HCT116 (cell line): ENCODE measurements at regions not wholly inside any gene's neighbourhood (a gene's known extent, or its start where the extent isn't known, plus 50 kb on each side); places are given as distances from the start of the nearest gene placed in this dataset.

ENCODE experiments used
- ATAC-seq: fragments of 200-7000 bp; cut with Tn5 transposase; 2 replicates; pipeline ENCODE4 v1.9.1; 2020; ENCODE audit warnings: mild to moderate bottlenecking, moderate library complexity
- BruUV-seq: library from RNA; stranded (reverse); fragments of 400-500 nt; replicated peaks from 2 replicates; lab custom pipeline; 2021; lab: Mats Ljungman, UMichigan
- CTCF ChIA-PET: fragments of 300-600 bp; sonication (Branson Sonifier 250); formaldehyde crosslinking; loops from one replicate; lab custom pipeline; 2021; ENCODE audit warnings: antibody characterized with exemption; lab: Charles Lee
- POLR2A ChIA-PET: fragments of 300-600, 350-600 bp; sonication (Branson Sonifier 250); formaldehyde crosslinking; loops from one replicate; lab custom pipeline; 2021; ENCODE audit warnings: antibody characterized with exemption; lab: Charles Lee
- RAD21 ChIA-PET, 2 experiments: fragments of 300-600 bp; sonication (Branson Sonifier 250); formaldehyde crosslinking; loops; one replicate each; lab custom pipeline; 2023; ENCODE audit warnings: low total read pairs in 2 of 2; ENCODE audit not compliant: uncharacterized antibody in 2 of 2, unreplicated experiment in 2 of 2, low non-redundant PET in 1 of 2; lab: Charles Lee
- DNase-seq: peaks from one replicate; pipeline ENCODE4 v3.0.0-alpha.2; 2010; ENCODE audit warnings: low read depth, low spot score
- H2AFZ ChIP-seq: fragments of 200-600 bp; shearing (Covaris generic), sonication (generic); 2 replicates; pipeline ENCODE4 v1.6.1; 2017; ENCODE audit warnings: low read depth, mixed run types, mixed read lengths, antibody characterized with exemption, low read length; ENCODE audit not compliant: poor library complexity, severe bottlenecking
- H3K27ac ChIP-seq: 2 replicates; pipeline ENCODE4 v1.5.1; 2012; ENCODE audit warnings: low read depth, low read length
- H3K27me3 ChIP-seq: fragments of 200-600 bp; sonication (generic); 2 replicates; pipeline ENCODE4 v1.6.1; 2016; ENCODE audit warnings: mixed run types, low read length, mixed read lengths; ENCODE audit not compliant: insufficient read depth
- H3K36me3 ChIP-seq, 2 experiments: fragments of 200-500 bp in 1 of 2; fragments of 200-600 bp in 1 of 2; sonication (Bioruptor generic) in 1 of 2; sonication (generic) in 1 of 2; 2 replicates each; pipeline versions ENCODE4 v1.5.1 to v1.6.1; 2014 to 2016; ENCODE audit warnings: low read length in 2 of 2, inconsistent platforms in 1 of 2, mixed read lengths in 1 of 2, mixed run types in 1 of 2; ENCODE audit not compliant: insufficient read depth in 2 of 2, control insufficient read depth in 1 of 2
- H3K4me1 ChIP-seq, 2 experiments: fragments of 200-600 bp in 1 of 2; sonication (generic) in 1 of 2; 2 replicates each; pipeline versions ENCODE4 v1.5.1 to v1.6.1; 2012 to 2017; ENCODE audit warnings: low read length in 2 of 2, inconsistent platforms in 1 of 2, mild to moderate bottlenecking in 1 of 2, mixed read lengths in 1 of 2, mixed run types in 1 of 2, moderate library complexity in 1 of 2; ENCODE audit not compliant: insufficient read depth in 2 of 2, control insufficient read depth in 1 of 2
- H3K4me2 ChIP-seq: fragments of 200-600 bp; sonication (generic); 2 replicates; pipeline ENCODE4 v1.6.1; 2017; ENCODE audit warnings: mixed run types, low read length, mixed read lengths
- H3K4me3 ChIP-seq, 2 experiments: fragments of 200-600 bp in 1 of 2; sonication (generic) in 1 of 2; replicated peaks in 1 of 2; 2 replicates each; pipeline ENCODE4 v1.5.1; 2011 to 2016; ENCODE audit warnings: low read length in 2 of 2, control low read depth in 1 of 2, low read depth in 1 of 2, mild to moderate bottlenecking in 1 of 2, mixed read lengths in 1 of 2, mixed run types in 1 of 2
- H3K79me2 ChIP-seq: fragments of 200-600 bp; sonication (generic); 2 replicates; pipeline ENCODE4 v1.6.1; 2017; ENCODE audit warnings: mild to moderate bottlenecking, mixed run types, low read length, moderate library complexity, mixed read lengths; ENCODE audit not compliant: insufficient read depth
- H3K9ac ChIP-seq: fragments of 200-600 bp; sonication (generic); 2 replicates; pipeline ENCODE4 v1.6.1; 2016; ENCODE audit warnings: low read length, mixed read lengths
- H3K9me2 ChIP-seq: fragments of 200-600 bp; sonication (generic), shearing (Covaris generic); 2 replicates; pipeline ENCODE4 v1.6.1; 2017; ENCODE audit warnings: mixed run types, mild to moderate bottlenecking, moderate library complexity; ENCODE audit not compliant: insufficient read depth
- H3K9me3 ChIP-seq, 2 experiments: fragments of 200-500 bp in 1 of 2; fragments of 200-600 bp in 1 of 2; sonication (Bioruptor generic) in 1 of 2; sonication (generic) in 1 of 2; 2 replicates each; pipeline ENCODE4 v1.6.1; 2014 to 2017; ENCODE audit warnings: low read length in 2 of 2, mixed read lengths in 2 of 2, inconsistent platforms in 1 of 2, low read depth in 1 of 2, mild to moderate bottlenecking in 1 of 2, mixed run types in 1 of 2, moderate library complexity in 1 of 2; ENCODE audit not compliant: control insufficient read depth in 1 of 2, insufficient read depth in 1 of 2
- H4K20me1 ChIP-seq: fragments of 200-600 bp; sonication (generic), shearing (Covaris generic); 2 replicates; pipeline ENCODE4 v1.6.1; 2017; ENCODE audit warnings: mixed run types, mild to moderate bottlenecking, moderate library complexity; ENCODE audit not compliant: insufficient read depth
- CBX3 ChIP-seq: IDR thresholded peaks from 2 replicates; pipeline ENCODE4 v1.6.1; 2012; ENCODE audit warnings: low read depth
- EGR1 ChIP-seq: IDR thresholded peaks from 2 replicates; pipeline ENCODE4 v1.6.1; 2012; ENCODE audit warnings: low read depth
- ELF1 ChIP-seq: IDR thresholded peaks from 2 replicates; pipeline ENCODE4 v1.6.1; 2012; ENCODE audit warnings: low read depth, borderline replicate concordance
- EZH2 ChIP-seq: fragments of 200-600 bp; sonication (generic); IDR thresholded peaks from 2 replicates; pipeline ENCODE4 v1.6.1; 2017; ENCODE audit warnings: antibody characterized with exemption, mixed run types
- EZH2phosphoT487 ChIP-seq: fragments of 200-600 bp; IDR thresholded peaks from 2 replicates; pipeline ENCODE4 v1.6.1; 2018; ENCODE audit warnings: antibody characterized with exemption, borderline replicate concordance
- FOSL1 ChIP-seq: IDR thresholded peaks from 2 replicates; pipeline ENCODE4 v1.6.1; 2012; ENCODE audit warnings: low read depth
- JUND ChIP-seq: IDR thresholded peaks from 2 replicates; pipeline ENCODE4 v1.6.1; 2012
- POLR2A ChIP-seq: IDR thresholded peaks from 2 replicates; pipeline ENCODE4 v1.7.0; 2011; ENCODE audit warnings: borderline replicate concordance; ENCODE audit not compliant: insufficient read depth, insufficient read length; ENCODE audit errors: extremely low read depth
- POLR2AphosphoS5 ChIP-seq: IDR thresholded peaks from 2 replicates; pipeline ENCODE4 v1.6.1; 2011; ENCODE audit warnings: mild to moderate bottlenecking, low read depth, low read length, moderate library complexity
- RAD21 ChIP-seq: IDR thresholded peaks from 2 replicates; pipeline ENCODE4 v1.6.1; 2012; ENCODE audit warnings: low read depth, mild to moderate bottlenecking
- SIN3A ChIP-seq: IDR thresholded peaks from 2 replicates; pipeline ENCODE4 v1.6.1; 2012; ENCODE audit warnings: low read depth
- TCF7L2 ChIP-seq: IDR thresholded peaks from 2 replicates; pipeline ENCODE4 v1.7.0; 2011; ENCODE audit warnings: borderline replicate concordance, inconsistent platforms; ENCODE audit not compliant: insufficient read depth, insufficient read length; ENCODE audit errors: extremely low read depth
- YY1 ChIP-seq: IDR thresholded peaks from 2 replicates; pipeline ENCODE4 v1.6.1; 2011; ENCODE audit warnings: low read length, low read depth, moderate library complexity, mild to moderate bottlenecking; ENCODE audit not compliant: insufficient replicate concordance; ENCODE audit errors: extremely low read depth
- ZFX ChIP-seq: fragments of 450-650 bp; IDR thresholded peaks from 2 replicates; pipeline ENCODE4 v1.6.1; 2017
- ZNF274 ChIP-seq: fragments of 200-500 bp; sonication (Bioruptor generic); IDR thresholded peaks from 2 replicates; pipeline ENCODE4 v1.6.1; 2014; ENCODE audit warnings: mild to moderate bottlenecking, low read depth, low read length, inconsistent platforms
- intact Hi-C: fragments of 100-400 bp; cut with micrococcal nuclease; formaldehyde crosslinking; loops from 2 replicates; pipeline ENCODE4 v1.10.0; 2022
- TF ChIP-seq, protein P1 (sequence below): IDR thresholded peaks from 2 replicates; pipeline ENCODE4 v1.6.1; 2012; ENCODE audit warnings: low read depth
- TF ChIP-seq, protein P2 (sequence below), 3 experiments: fragments of 200-600 bp in 1 of 3; sonication (generic) in 1 of 3; IDR thresholded peaks in 2 of 3; conservative IDR thresholded peaks in 1 of 3; 2 replicates each; pipeline ENCODE4 v1.5.1; 2012 to 2017; ENCODE audit warnings: low read depth in 2 of 3, low read length in 2 of 3, antibody characterized with exemption in 1 of 3, borderline replicate concordance in 1 of 3, control low read depth in 1 of 3, mild to moderate bottlenecking in 1 of 3, mixed read lengths in 1 of 3, mixed run types in 1 of 3, moderate library complexity in 1 of 3; ENCODE audit not compliant: insufficient read depth in 1 of 3
- TF ChIP-seq, protein P3 (sequence below): IDR thresholded peaks from 2 replicates; pipeline ENCODE4 v1.6.1; 2011; ENCODE audit warnings: mild to moderate bottlenecking, low read length, moderate library complexity; ENCODE audit not compliant: insufficient replicate concordance; ENCODE audit errors: extremely low read depth

DNA sequence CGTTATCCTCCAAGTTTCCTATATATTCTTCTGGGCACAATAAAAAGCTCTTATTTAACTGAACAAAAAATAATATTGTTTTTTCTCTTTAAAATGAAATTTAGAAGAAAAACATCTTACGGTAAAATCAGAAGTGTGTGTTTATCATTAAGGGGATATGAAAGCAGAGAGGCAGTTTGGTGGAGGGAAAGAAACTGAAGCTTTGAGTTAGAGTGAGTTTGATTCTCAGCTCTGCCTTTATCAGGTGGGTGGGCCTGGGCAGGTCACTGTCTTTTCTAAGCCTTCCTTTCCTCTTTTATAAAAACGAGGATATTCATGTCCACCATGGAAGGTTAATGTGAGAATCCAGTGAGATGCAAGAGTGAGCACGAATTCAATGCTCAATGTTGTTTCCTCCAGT lies 379.8 kb upstream of the CNR1 start (continued):
- TF ChIP-seq TCF7L2: no peak
- TF ChIP-seq RAD21: no peak
- TF ChIP-seq, all 23 proteins: peak for 0

DNA sequence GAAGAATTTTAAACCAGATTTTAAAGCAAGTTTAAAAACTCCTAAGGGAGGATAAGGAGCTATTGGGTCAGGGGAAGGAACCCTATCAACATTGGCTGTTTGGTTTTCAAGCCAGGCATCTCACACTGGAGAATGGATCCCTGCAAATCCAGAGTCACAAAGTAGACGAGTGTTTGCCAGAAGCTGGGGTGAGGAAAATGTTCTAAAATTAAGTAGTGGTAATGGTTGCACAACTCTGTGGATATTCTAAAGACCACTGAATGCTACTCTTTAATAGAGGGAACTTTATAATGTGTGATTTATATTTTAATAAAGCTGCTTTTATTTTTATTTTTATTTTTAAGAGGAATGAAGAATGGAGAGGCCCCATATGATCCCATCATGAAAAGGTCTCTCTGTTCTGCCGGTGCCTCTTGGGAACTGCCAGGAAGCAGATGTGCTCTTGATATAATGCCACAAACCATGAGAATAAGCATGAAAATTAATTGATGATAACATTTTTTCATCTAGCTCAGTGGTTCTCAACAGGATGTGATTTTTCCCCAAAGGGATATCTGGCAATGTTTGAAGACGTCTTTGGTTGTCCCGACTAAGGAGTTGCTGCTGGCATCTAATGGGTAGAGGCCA lies 379.0 kb upstream of the CNR1 start:
- H3K4me2 ChIP-seq: no peak overlapping the region
- no peaks in the 10 kb centered on the region for H3K36me3 ChIP-seq
- H3K79me2 ChIP-seq: no peaks in the 10 kb centered on the region
- DNase-seq: no peak
- no peak overlapping the region for H3K9ac ChIP-seq
- ChIA-PET RAD21 (no interaction called here), CTCF (no interaction called here), POLR2A (no interaction called here)
- H3K4me1 ChIP-seq: no peaks in the 10 kb centered on the region
- BruUV-seq: no TSS peak
- no peak for ATAC-seq
- intact Hi-C loops: no loop called here
- no peaks in the 10 kb centered on the region for H3K9me2 ChIP-seq
- no peak overlapping the region for H2AFZ ChIP-seq
- H3K4me3 ChIP-seq: no peak overlapping the region
- no peak overlapping the region for H3K27ac ChIP-seq
- no peak for TF ChIP-seq ELF1
- TF ChIP-seq FOSL1: no peak
- no peak for TF ChIP-seq POLR2AphosphoS5
- no peak for TF ChIP-seq ZNF274
- TF ChIP-seq EZH2phosphoT487: no peak
- no peak for TF ChIP-seq EZH2
- TF ChIP-seq YY1: no peak
- no peak for TF ChIP-seq CBX3
- TF ChIP-seq JUND: no peak
- no peak for TF ChIP-seq SIN3A
- no peak for TF ChIP-seq ZFX
- no peak for TF ChIP-seq TCF7L2
- TF ChIP-seq, protein P1, sequence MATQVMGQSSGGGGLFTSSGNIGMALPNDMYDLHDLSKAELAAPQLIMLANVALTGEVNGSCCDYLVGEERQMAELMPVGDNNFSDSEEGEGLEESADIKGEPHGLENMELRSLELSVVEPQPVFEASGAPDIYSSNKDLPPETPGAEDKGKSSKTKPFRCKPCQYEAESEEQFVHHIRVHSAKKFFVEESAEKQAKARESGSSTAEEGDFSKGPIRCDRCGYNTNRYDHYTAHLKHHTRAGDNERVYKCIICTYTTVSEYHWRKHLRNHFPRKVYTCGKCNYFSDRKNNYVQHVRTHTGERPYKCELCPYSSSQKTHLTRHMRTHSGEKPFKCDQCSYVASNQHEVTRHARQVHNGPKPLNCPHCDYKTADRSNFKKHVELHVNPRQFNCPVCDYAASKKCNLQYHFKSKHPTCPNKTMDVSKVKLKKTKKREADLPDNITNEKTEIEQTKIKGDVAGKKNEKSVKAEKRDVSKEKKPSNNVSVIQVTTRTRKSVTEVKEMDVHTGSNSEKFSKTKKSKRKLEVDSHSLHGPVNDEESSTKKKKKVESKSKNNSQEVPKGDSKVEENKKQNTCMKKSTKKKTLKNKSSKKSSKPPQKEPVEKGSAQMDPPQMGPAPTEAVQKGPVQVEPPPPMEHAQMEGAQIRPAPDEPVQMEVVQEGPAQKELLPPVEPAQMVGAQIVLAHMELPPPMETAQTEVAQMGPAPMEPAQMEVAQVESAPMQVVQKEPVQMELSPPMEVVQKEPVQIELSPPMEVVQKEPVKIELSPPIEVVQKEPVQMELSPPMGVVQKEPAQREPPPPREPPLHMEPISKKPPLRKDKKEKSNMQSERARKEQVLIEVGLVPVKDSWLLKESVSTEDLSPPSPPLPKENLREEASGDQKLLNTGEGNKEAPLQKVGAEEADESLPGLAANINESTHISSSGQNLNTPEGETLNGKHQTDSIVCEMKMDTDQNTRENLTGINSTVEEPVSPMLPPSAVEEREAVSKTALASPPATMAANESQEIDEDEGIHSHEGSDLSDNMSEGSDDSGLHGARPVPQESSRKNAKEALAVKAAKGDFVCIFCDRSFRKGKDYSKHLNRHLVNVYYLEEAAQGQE: no peak
- TF ChIP-seq EGR1: no peak
- TF ChIP-seq POLR2A: no peak
- TF ChIP-seq, protein P2, sequence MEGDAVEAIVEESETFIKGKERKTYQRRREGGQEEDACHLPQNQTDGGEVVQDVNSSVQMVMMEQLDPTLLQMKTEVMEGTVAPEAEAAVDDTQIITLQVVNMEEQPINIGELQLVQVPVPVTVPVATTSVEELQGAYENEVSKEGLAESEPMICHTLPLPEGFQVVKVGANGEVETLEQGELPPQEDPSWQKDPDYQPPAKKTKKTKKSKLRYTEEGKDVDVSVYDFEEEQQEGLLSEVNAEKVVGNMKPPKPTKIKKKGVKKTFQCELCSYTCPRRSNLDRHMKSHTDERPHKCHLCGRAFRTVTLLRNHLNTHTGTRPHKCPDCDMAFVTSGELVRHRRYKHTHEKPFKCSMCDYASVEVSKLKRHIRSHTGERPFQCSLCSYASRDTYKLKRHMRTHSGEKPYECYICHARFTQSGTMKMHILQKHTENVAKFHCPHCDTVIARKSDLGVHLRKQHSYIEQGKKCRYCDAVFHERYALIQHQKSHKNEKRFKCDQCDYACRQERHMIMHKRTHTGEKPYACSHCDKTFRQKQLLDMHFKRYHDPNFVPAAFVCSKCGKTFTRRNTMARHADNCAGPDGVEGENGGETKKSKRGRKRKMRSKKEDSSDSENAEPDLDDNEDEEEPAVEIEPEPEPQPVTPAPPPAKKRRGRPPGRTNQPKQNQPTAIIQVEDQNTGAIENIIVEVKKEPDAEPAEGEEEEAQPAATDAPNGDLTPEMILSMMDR (IDR thresholded peaks at IDR 0.05 in 2 of 3, conservative IDR thresholded peaks at IDR 0.05 in 1 of 3; ENCODE audit: borderline replicate concordance in 1 of 3, insufficient read depth in 1 of 3, low read depth in 2 of 3, low read length in 2 of 3): no peak
- TF ChIP-seq, protein P3, sequence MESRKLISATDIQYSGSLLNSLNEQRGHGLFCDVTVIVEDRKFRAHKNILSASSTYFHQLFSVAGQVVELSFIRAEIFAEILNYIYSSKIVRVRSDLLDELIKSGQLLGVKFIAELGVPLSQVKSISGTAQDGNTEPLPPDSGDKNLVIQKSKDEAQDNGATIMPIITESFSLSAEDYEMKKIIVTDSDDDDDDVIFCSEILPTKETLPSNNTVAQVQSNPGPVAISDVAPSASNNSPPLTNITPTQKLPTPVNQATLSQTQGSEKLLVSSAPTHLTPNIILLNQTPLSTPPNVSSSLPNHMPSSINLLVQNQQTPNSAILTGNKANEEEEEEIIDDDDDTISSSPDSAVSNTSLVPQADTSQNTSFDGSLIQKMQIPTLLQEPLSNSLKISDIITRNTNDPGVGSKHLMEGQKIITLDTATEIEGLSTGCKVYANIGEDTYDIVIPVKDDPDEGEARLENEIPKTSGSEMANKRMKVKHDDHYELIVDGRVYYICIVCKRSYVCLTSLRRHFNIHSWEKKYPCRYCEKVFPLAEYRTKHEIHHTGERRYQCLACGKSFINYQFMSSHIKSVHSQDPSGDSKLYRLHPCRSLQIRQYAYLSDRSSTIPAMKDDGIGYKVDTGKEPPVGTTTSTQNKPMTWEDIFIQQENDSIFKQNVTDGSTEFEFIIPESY: no peak
- no peaks in the 10 kb centered on the region for H3K27me3 ChIP-seq
- no peaks in the 10 kb centered on the region for H3K9me3 ChIP-seq
- H4K20me1 ChIP-seq: no peaks in the 10 kb centered on the region
